HepG2 (cell line): ENCODE measurements at regions not wholly inside any gene's neighbourhood (a gene's known extent, or its start where the extent isn't known, plus 50 kb on each side); places are given as distances from the start of the nearest gene placed in this dataset.

Source experiments
- ATAC-seq: fragments of 200-7000 bp; cut with Tn5 transposase; 3 replicates; pipeline ENCODE4 v1.9.1; 2020; ENCODE audit warnings: mild to moderate bottlenecking, moderate library complexity
- BruUV-seq: library from RNA; stranded (reverse); fragments of 400-500 nt; replicated peaks from 2 replicates; lab custom pipeline; 2021; lab: Mats Ljungman, UMichigan
- CTCF ChIA-PET: fragments of 300-600 bp; formaldehyde crosslinking; extraction: SDS; loops from one replicate; lab custom pipeline; 2021; ENCODE audit warnings: low total read pairs, inconsistent platforms, low intra/inter-chr PET ratio; lab: Yijun Ruan, JAX
- POLR2A ChIA-PET: fragments of 350-600 bp; sonication (Branson Sonifier 250); formaldehyde crosslinking; loops from one replicate; lab custom pipeline; 2020; ENCODE audit warnings: antibody characterized with exemption, inconsistent platforms; lab: Yijun Ruan, JAX
- DNase-seq: peaks from one replicate; pipeline ENCODE4 v3.0.0-alpha.2; 2015; ENCODE audit warnings: low spot score
- FAIRE-seq: peaks from 3 replicates; lab custom pipeline; 2011; peaks lifted over from hg19 to GRCh38; lab: Jason Lieb, UNC
- H2AFZ ChIP-seq: one replicate; pipeline ENCODE4 v1.6.1; 2011; ENCODE audit warnings: low read length, inconsistent platforms
- H3K27ac ChIP-seq: fragments of 300-600 bp; 3 replicates; pipeline ENCODE4 v1.8.0; 2011; ENCODE audit warnings: mixed run types, mild to moderate bottlenecking, mixed read lengths, low read length, inconsistent platforms; ENCODE audit not compliant: insufficient read depth; ENCODE audit errors: extremely low read length
- H3K27me3 ChIP-seq, 2 experiments: fragments of 200-600 bp in 1 of 2; 2 replicates in 1 of 2; 3 replicates in 1 of 2; pipeline versions ENCODE4 v1.6.0 to v1.8.0; 2011; ENCODE audit warnings: low read length in 2 of 2, mild to moderate bottlenecking in 2 of 2, moderate library complexity in 2 of 2, inconsistent platforms in 1 of 2; ENCODE audit not compliant: insufficient read depth in 2 of 2, control insufficient read depth in 1 of 2
- H3K36me3 ChIP-seq, 2 experiments: fragments of 200-600 bp in 1 of 2; replicated peaks in 1 of 2; 2 replicates in 1 of 2; 3 replicates in 1 of 2; pipeline versions ENCODE4 v1.5.1 to v1.8.0; 2011; ENCODE audit warnings: low read length in 2 of 2, inconsistent platforms in 1 of 2; ENCODE audit not compliant: insufficient read depth in 2 of 2, control insufficient read depth in 1 of 2
- H3K4me1 ChIP-seq: 2 replicates; pipeline ENCODE4 v1.5.1; 2012; ENCODE audit warnings: low read length, inconsistent platforms; ENCODE audit not compliant: insufficient read depth
- H3K4me2 ChIP-seq: 2 replicates; pipeline ENCODE4 v1.6.0; 2011; ENCODE audit warnings: low read depth, low read length, inconsistent platforms
- H3K4me3 ChIP-seq, 3 experiments: fragments of 200-600 bp in 1 of 3; sonication (generic), shearing (Covaris generic) in 1 of 3; replicated peaks in 1 of 3; 2 replicates each; pipeline ENCODE4 v1.5.1; 2011 to 2016; ENCODE audit warnings: low read length in 3 of 3, inconsistent platforms in 2 of 3, low read depth in 2 of 3, mild to moderate bottlenecking in 2 of 3, control low read depth in 1 of 3, mixed read lengths in 1 of 3; ENCODE audit not compliant: insufficient read depth in 1 of 3
- H3K79me2 ChIP-seq: one replicate; pipeline ENCODE4 v1.6.1; 2011; ENCODE audit warnings: low read length, inconsistent platforms; ENCODE audit not compliant: insufficient read depth
- H3K9ac ChIP-seq: 2 replicates; pipeline ENCODE4 v1.6.0; 2011; ENCODE audit warnings: mild to moderate bottlenecking, low read depth, low read length, inconsistent platforms; ENCODE audit not compliant: insufficient read depth
- H3K9me3 ChIP-seq: 2 replicates; pipeline ENCODE4 v1.5.1; 2012; ENCODE audit warnings: mild to moderate bottlenecking, low read length
- H4K20me1 ChIP-seq: 2 replicates; pipeline ENCODE4 v1.6.0; 2011; ENCODE audit warnings: inconsistent platforms, mild to moderate bottlenecking, low read length, moderate library complexity; ENCODE audit not compliant: insufficient read depth
- HES4 ChIP-seq: sonication (generic); formaldehyde crosslinking; IDR thresholded peaks from 2 replicates; pipeline ENCODE4 v1.9.0; 2021; ENCODE audit warnings: mild to moderate bottlenecking, missing genetic modification reagents, borderline replicate concordance
- HMGXB3 ChIP-seq: sonication (generic); formaldehyde crosslinking; IDR thresholded peaks from 2 replicates; pipeline ENCODE4 v1.4.0; 2020; ENCODE audit warnings: missing genetic modification reagents, borderline replicate concordance
- HNRNPUL1 ChIP-seq: fragments of 200-400 bp; formaldehyde crosslinking; IDR thresholded peaks from 2 replicates; pipeline ENCODE4 v1.6.1; 2017; ENCODE audit warnings: low read depth, mild to moderate bottlenecking, low read length, moderate library complexity
- HOXA9 ChIP-seq: sonication (generic); formaldehyde crosslinking; IDR thresholded peaks from 2 replicates; pipeline ENCODE4 v1.8.1; 2022; ENCODE audit warnings: missing genetic modification reagents, mild to moderate bottlenecking, moderate library complexity, borderline replicate concordance
- KLF15 ChIP-seq: sonication (generic); formaldehyde crosslinking; IDR thresholded peaks from 2 replicates; pipeline ENCODE4 v1.8.1; 2023; ENCODE audit warnings: borderline replicate concordance, mild to moderate bottlenecking, inconsistent platforms, missing genetic modification reagents, mixed read lengths
- MED13 ChIP-seq: sonication (generic); formaldehyde crosslinking; IDR thresholded peaks from 2 replicates; pipeline ENCODE4 v1.5.0; 2020; ENCODE audit warnings: missing genetic modification reagents
- PTBP1 ChIP-seq: fragments of 200-400 bp; formaldehyde crosslinking; IDR thresholded peaks from 2 replicates; pipeline ENCODE4 v1.6.1; 2018; ENCODE audit warnings: low read length, low read depth; ENCODE audit not compliant: poor library complexity, severe bottlenecking
- RXRB ChIP-seq: IDR thresholded peaks from 2 replicates; pipeline ENCODE4 v1.6.1; 2016; ENCODE audit warnings: borderline replicate concordance, missing genetic modification reagents, missing compliant biosample characterization
- TFDP2 ChIP-seq: sonication (generic); formaldehyde crosslinking; IDR thresholded peaks from 2 replicates; pipeline ENCODE4 v1.4.0; 2020; ENCODE audit warnings: missing genetic modification reagents
- ZKSCAN8 ChIP-seq: IDR thresholded peaks from 2 replicates; pipeline ENCODE4 v1.6.1; 2016; ENCODE audit warnings: borderline replicate concordance, missing genetic modification reagents, missing compliant biosample characterization
- WGBS: methylation state at CpG from one replicate; pipeline ENCODE4 v1.1.6; 2017; ENCODE audit warnings: low lambda C conversion rate; 5-methylcytosine and 5-hydroxymethylcytosine counted together
- in situ Hi-C: cut with HindIII; loops from 2 replicates; pipeline ENCODE4 v1.10.0; 2017; ENCODE audit warnings: low pct_unique_long_range_greater_than_20kb; ENCODE audit not compliant: extremely low pct_ligation_motif_present
- intact Hi-C: fragments of 100-400 bp; cut with micrococcal nuclease; formaldehyde crosslinking; loops from one replicate; pipeline ENCODE4 v1.10.0; 2022; ENCODE audit not compliant: unreplicated experiment

- Histone ChIP-seq H3K4me2 (no peak overlapping the region), H3K27ac (no peak overlapping the region), H3K9me3 (no peaks in the 10 kb centered on the region), H3K27me3 (peaks cover 0 to 22% of the 10 kb centered on the region in 2 experiments; a peak in 2 of 5 replicates), H3K4me3 (no peak overlapping the region), H4K20me1 (no peaks in the 10 kb centered on the region), H3K9ac (no peak overlapping the region), H3K4me1 (no peaks in the 10 kb centered on the region), H3K79me2 (no peaks in the 10 kb centered on the region), H2AFZ (no peak overlapping the region), H3K36me3 (no peaks in the 10 kb centered on the region)
- ChIA-PET CTCF (no interaction called here), POLR2A (no interaction called here)
- TF ChIP-seq RXRB (CRISPR knock-in tag) (no peak), ZKSCAN8 (no peak), TFDP2 (CRISPR knock-in tag) (no peak), KLF15 (CRISPR knock-in tag) (no peak), PTBP1 (no peak)
- no TSS peak for BruUV-seq
- no peak for DNase-seq
- in situ Hi-C loops: no loop called here
- no peak for FAIRE-seq
- intact Hi-C loops: no loop called here
- ATAC-seq: no peak
- WGBS: 4% methylated on average over 9 of the region's 9 CpGs
These were observed 109.7 kb upstream of the PKDCC start for GRCh38 chr2:41937921-41938708.

- Histone ChIP-seq H2AFZ (no peak overlapping the region), H3K36me3 (no peaks in the 10 kb centered on the region), H3K9ac (no peak overlapping the region), H3K4me3 (no peak overlapping the region), H4K20me1 (no peaks in the 10 kb centered on the region), H3K9me3 (no peaks in the 10 kb centered on the region), H3K4me1 (no peaks in the 10 kb centered on the region), H3K79me2 (no peaks in the 10 kb centered on the region), H3K27me3 (0 out of 5 replicates have a peak, but pooled peaks cover 0 to 22% of the 10 kb centered on the region in 2 experiments), H3K4me2 (no peak overlapping the region), H3K27ac (no peak overlapping the region)
- CTCF ChIA-PET: no interaction called here
- in situ Hi-C loops (no loop called here), intact Hi-C loops (no loop called here)
- FAIRE-seq (no peak), DNase-seq (no peak), ATAC-seq (no peak)
- TF ChIP-seq HES4 (CRISPR knock-in tag): no peak
- no peak for TF ChIP-seq HMGXB3 (CRISPR knock-in tag)
- TF ChIP-seq HNRNPUL1: no peak
- TF ChIP-seq MED13 (CRISPR knock-in tag): no peak
- no peak for TF ChIP-seq HOXA9 (CRISPR knock-in tag)
- no TSS peak for BruUV-seq
- POLR2A ChIA-PET: no interaction called here
- WGBS: 32% methylated on average over 8 of the region's 8 CpGs
These were observed 107.6 kb upstream of the PKDCC start for GRCh38 chr2:41940060-41940744.
